ENCODE measurements at regions not wholly inside any gene's neighbourhood (a gene's known extent, or its start where the extent isn't known, plus 50 kb on each side); places are given as distances from the start of the nearest gene placed in this dataset.

- TF ChIP-seq CTCF (IDR thresholded peaks at IDR 0.05), result no peak
- no peak for TF ChIP-seq POLR2A (IDR thresholded peaks at IDR 0.05)
These were observed 124.6 kb upstream of the TBCA start for GRCh38 chr5:77900691-77901090.

Measured in Peyer's patch (tissue), 4 donors.